Mammary epithelial cell (primary cell): ENCODE measurements at regions not wholly inside any gene's neighbourhood (a gene's known extent, or its start where the extent isn't known, plus 50 kb on each side); places are given as distances from the start of the nearest gene placed in this dataset.

Source experiments
- EZH2 ChIP-seq: IDR thresholded peaks from 2 replicates; pipeline ENCODE4 v1.6.1; 2012; ENCODE audit warnings: low read length, inconsistent platforms, borderline replicate concordance
- TF ChIP-seq, protein P1 (sequence below), 2 donors: IDR thresholded peaks in 1 of 2; conservative IDR thresholded peaks in 1 of 2; 2 replicates each; pipeline ENCODE4 v1.5.1; 2011 to 2012; ENCODE audit warnings: inconsistent platforms in 2 of 2, low read length in 2 of 2, mild to moderate bottlenecking in 2 of 2, control low read depth in 1 of 2, low read depth in 1 of 2; ENCODE audit not compliant: insufficient read depth in 1 of 2; ENCODE audit errors: extremely low read depth in 1 of 2

DNA sequence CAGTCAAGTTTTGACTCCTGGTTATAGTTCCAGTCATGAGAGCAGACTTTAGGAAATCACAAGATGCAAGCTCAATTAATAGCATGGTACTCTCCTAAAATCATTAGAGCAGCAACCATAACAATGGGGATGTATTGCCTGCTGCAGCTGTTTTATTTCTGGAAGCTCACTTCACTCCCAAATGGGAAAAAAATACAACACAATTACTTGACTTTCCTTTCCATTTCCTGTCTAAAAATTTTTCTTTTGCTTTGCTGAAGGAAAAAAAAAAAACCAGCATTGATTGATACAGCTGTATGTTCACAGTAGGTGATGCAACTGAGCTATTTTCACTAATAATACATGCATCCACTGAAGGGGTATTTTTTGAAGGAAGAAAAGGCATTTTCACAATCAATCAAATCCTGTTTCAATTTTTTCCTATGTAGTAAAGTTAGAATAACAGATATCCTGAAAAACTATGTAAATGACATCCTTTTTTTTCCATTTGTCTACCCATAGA is 143.9 kb upstream of the NOVA1 start:
- TF ChIP-seq, protein P1, sequence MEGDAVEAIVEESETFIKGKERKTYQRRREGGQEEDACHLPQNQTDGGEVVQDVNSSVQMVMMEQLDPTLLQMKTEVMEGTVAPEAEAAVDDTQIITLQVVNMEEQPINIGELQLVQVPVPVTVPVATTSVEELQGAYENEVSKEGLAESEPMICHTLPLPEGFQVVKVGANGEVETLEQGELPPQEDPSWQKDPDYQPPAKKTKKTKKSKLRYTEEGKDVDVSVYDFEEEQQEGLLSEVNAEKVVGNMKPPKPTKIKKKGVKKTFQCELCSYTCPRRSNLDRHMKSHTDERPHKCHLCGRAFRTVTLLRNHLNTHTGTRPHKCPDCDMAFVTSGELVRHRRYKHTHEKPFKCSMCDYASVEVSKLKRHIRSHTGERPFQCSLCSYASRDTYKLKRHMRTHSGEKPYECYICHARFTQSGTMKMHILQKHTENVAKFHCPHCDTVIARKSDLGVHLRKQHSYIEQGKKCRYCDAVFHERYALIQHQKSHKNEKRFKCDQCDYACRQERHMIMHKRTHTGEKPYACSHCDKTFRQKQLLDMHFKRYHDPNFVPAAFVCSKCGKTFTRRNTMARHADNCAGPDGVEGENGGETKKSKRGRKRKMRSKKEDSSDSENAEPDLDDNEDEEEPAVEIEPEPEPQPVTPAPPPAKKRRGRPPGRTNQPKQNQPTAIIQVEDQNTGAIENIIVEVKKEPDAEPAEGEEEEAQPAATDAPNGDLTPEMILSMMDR (conservative IDR thresholded peaks at IDR 0.05 in 1 of 2, IDR thresholded peaks at IDR 0.05 in 1 of 2; ENCODE audit: extremely low read depth in 1 of 2, insufficient read depth in 1 of 2, low read depth in 1 of 2, low read length in 2 of 2), result no peak
- no peak for TF ChIP-seq EZH2
